HUES48 (cell line): ENCODE measurements at regions not wholly inside any gene's neighbourhood (a gene's known extent, or its start where the extent isn't known, plus 50 kb on each side); places are given as distances from the start of the nearest gene placed in this dataset.
"Not testable (repeated sequence)": the region's sequence is repeated elsewhere in the genome, so short reads cannot be mapped to it uniquely, and the experiment has no call there.

Experiments
- H3K27ac ChIP-seq: one replicate; pipeline ENCODE4 v1.7.0; 2013; ENCODE audit warnings: low read depth, low read length, inconsistent platforms
- H3K27me3 ChIP-seq: 2 replicates; pipeline ENCODE4 v1.6.1; 2013; ENCODE audit warnings: mild to moderate bottlenecking, low read length; ENCODE audit not compliant: control insufficient read depth, insufficient read depth
- H3K36me3 ChIP-seq: 2 replicates; pipeline ENCODE4 v1.6.1; 2013; ENCODE audit warnings: low read length; ENCODE audit not compliant: control insufficient read depth, insufficient read depth
- H3K4me1 ChIP-seq: 2 replicates; pipeline ENCODE4 v1.6.1; 2013; ENCODE audit warnings: mild to moderate bottlenecking, low read length; ENCODE audit not compliant: control insufficient read depth, insufficient read depth
- H3K4me3 ChIP-seq: 2 replicates; pipeline ENCODE4 v1.5.1; 2013; ENCODE audit warnings: mild to moderate bottlenecking, low read depth, low read length
- H3K9ac ChIP-seq: 2 replicates; pipeline ENCODE4 v1.6.1; 2013; ENCODE audit warnings: mild to moderate bottlenecking, low read depth, low read length, moderate library complexity
- H3K9me3 ChIP-seq: 2 replicates; pipeline ENCODE4 v1.6.1; 2013; ENCODE audit warnings: low read length; ENCODE audit not compliant: control insufficient read depth, insufficient read depth

- not testable (repeated sequence) for H3K27ac ChIP-seq, H3K9me3 ChIP-seq, H3K9ac ChIP-seq, H3K27me3 ChIP-seq, H3K4me1 ChIP-seq, H3K4me3 ChIP-seq, H3K36me3 ChIP-seq
These were observed 94.6 kb upstream of the PRSS12 start for GRCh38 chr4:118447397-118447796.

- H3K4me1 ChIP-seq, H3K36me3 ChIP-seq, H3K9ac ChIP-seq, H3K4me3 ChIP-seq, H3K27ac ChIP-seq, H3K27me3 ChIP-seq, H3K9me3 ChIP-seq: not testable (repeated sequence)
These were observed 102.1 kb upstream of the PRSS12 start for GRCh38 chr4:118454857-118455256.

- H3K4me1 ChIP-seq, H3K36me3 ChIP-seq, H3K9ac ChIP-seq, H3K27me3 ChIP-seq, H3K27ac ChIP-seq, H3K9me3 ChIP-seq, H3K4me3 ChIP-seq: not testable (repeated sequence)
These were observed 108.6 kb upstream of the PRSS12 start for GRCh38 chr4:118461435-118461834.

GRCh38 chr4:118465831-118466230 is 113.0 kb upstream of the PRSS12 start:
- H3K9ac ChIP-seq, H3K4me3 ChIP-seq, H3K27me3 ChIP-seq, H3K27ac ChIP-seq, H3K9me3 ChIP-seq, H3K36me3 ChIP-seq, H3K4me1 ChIP-seq: not testable (repeated sequence)

- not testable (repeated sequence) for H3K9ac ChIP-seq
These were observed 121.3 kb upstream of the PRSS12 start for GRCh38 chr4:118474001-118474626.

GRCh38 chr4:118474771-118475170 is 122.0 kb upstream of the PRSS12 start:
- H3K4me1 ChIP-seq, H3K9me3 ChIP-seq, H3K27ac ChIP-seq, H3K4me3 ChIP-seq, H3K36me3 ChIP-seq, H3K27me3 ChIP-seq, H3K9ac ChIP-seq: not testable (repeated sequence)

More at GRCh38 chr4:118474001-118474626, 121.3 kb upstream of the PRSS12 start:
- not testable (repeated sequence) for H3K27ac ChIP-seq, H3K4me3 ChIP-seq, H3K9me3 ChIP-seq, H3K4me1 ChIP-seq, H3K27me3 ChIP-seq, H3K36me3 ChIP-seq

GRCh38 chr4:118475901-118476300 is 123.1 kb upstream of the PRSS12 start:
- not testable (repeated sequence) for H3K36me3 ChIP-seq, H3K27ac ChIP-seq, H3K27me3 ChIP-seq, H3K9ac ChIP-seq, H3K4me3 ChIP-seq, H3K4me1 ChIP-seq, H3K9me3 ChIP-seq

GRCh38 chr4:118477826-118478225 is 125.0 kb upstream of the PRSS12 start:
- H3K9ac ChIP-seq, H3K27me3 ChIP-seq, H3K36me3 ChIP-seq, H3K27ac ChIP-seq, H3K4me1 ChIP-seq, H3K4me3 ChIP-seq, H3K9me3 ChIP-seq: not testable (repeated sequence)

GRCh38 chr4:118485801-118486314 is 133.1 kb upstream of the PRSS12 start:
- H3K9ac ChIP-seq, H3K4me3 ChIP-seq, H3K27ac ChIP-seq, H3K9me3 ChIP-seq, H3K36me3 ChIP-seq, H3K4me1 ChIP-seq, H3K27me3 ChIP-seq: not testable (repeated sequence)

GRCh38 chr4:118492963-118493362 is 140.2 kb upstream of the PRSS12 start:
- not testable (repeated sequence) for H3K36me3 ChIP-seq, H3K4me1 ChIP-seq, H3K9ac ChIP-seq, H3K27me3 ChIP-seq, H3K4me3 ChIP-seq, H3K9me3 ChIP-seq, H3K27ac ChIP-seq

GRCh38 chr4:118494437-118494836 is 141.6 kb upstream of the PRSS12 start:
- H3K4me1 ChIP-seq, H3K4me3 ChIP-seq, H3K9me3 ChIP-seq, H3K27me3 ChIP-seq, H3K9ac ChIP-seq, H3K27ac ChIP-seq, H3K36me3 ChIP-seq: not testable (repeated sequence)

- not testable (repeated sequence) for H3K9ac ChIP-seq, H3K36me3 ChIP-seq, H3K27ac ChIP-seq, H3K4me1 ChIP-seq, H3K4me3 ChIP-seq, H3K27me3 ChIP-seq, H3K9me3 ChIP-seq
These were observed 150.2 kb upstream of the PRSS12 start for GRCh38 chr4:118502967-118503366.
